SK-N-SH treated with all-trans-retinoic acid at 6 μM for 48 hours (cell line): ENCODE measurements at regions not wholly inside any gene's neighbourhood (a gene's known extent, or its start where the extent isn't known, plus 50 kb on each side); places are given as distances from the start of the nearest gene placed in this dataset.

ENCODE experiments used
- ATAC-seq: fragments of 200-7000 bp; cut with Tn5 transposase; 3 replicates; pipeline ENCODE4 v1.9.1; 2020; ENCODE audit warnings: mild to moderate bottlenecking, moderate library complexity
- ARNTL ChIP-seq: fragments of 450-650 bp; formaldehyde crosslinking; IDR thresholded peaks from 2 replicates; pipeline ENCODE4 v1.5.0; 2020; ENCODE audit warnings: low read depth, mild to moderate bottlenecking, moderate library complexity, borderline replicate concordance
- BACH2 ChIP-seq: fragments of 250-450 bp; sonication (Bioruptor Pico); IDR thresholded peaks from 2 replicates; pipeline ENCODE4 v1.9.0; 2021; ENCODE audit warnings: mild to moderate bottlenecking, borderline replicate concordance
- CSDC2 ChIP-seq: fragments of 250-450 bp; sonication (Bioruptor Pico); IDR thresholded peaks from 2 replicates; pipeline ENCODE4 v1.5.0; 2020; ENCODE audit warnings: mild to moderate bottlenecking, moderate library complexity
- ESRRG ChIP-seq: fragments of 250-450 bp; sonication (Bioruptor Pico); IDR thresholded peaks from 2 replicates; pipeline ENCODE4 v1.6.1; 2021; ENCODE audit warnings: mild to moderate bottlenecking
- GLIS3 ChIP-seq: fragments of 250-450 bp; sonication (Bioruptor Pico); IDR thresholded peaks from 2 replicates; pipeline ENCODE4 v1.5.0; 2020; ENCODE audit warnings: mild to moderate bottlenecking, moderate library complexity
- ISL1 ChIP-seq: fragments of 250-450 bp; sonication (Bioruptor Pico); IDR thresholded peaks from 2 replicates; pipeline ENCODE4 v2.1.2; 2022; ENCODE audit warnings: mild to moderate bottlenecking, moderate library complexity
- OSR1 ChIP-seq: fragments of 250-450 bp; sonication (Bioruptor Pico); IDR thresholded peaks from 2 replicates; pipeline ENCODE4 v1.8.0; 2022; ENCODE audit warnings: moderate library complexity, mild to moderate bottlenecking, inconsistent platforms
- PPARA ChIP-seq: fragments of 250-450 bp; sonication (Bioruptor Pico); IDR thresholded peaks from 2 replicates; pipeline ENCODE4 v1.5.0; 2020; ENCODE audit warnings: mild to moderate bottlenecking, borderline replicate concordance
- RARB ChIP-seq: fragments of 250-450 bp; sonication (Bioruptor Pico); IDR thresholded peaks from 2 replicates; pipeline ENCODE4 v1.8.0; 2021; ENCODE audit warnings: mild to moderate bottlenecking, moderate library complexity
- SNAI2 ChIP-seq: fragments of 250-450 bp; sonication (Bioruptor Pico); IDR thresholded peaks from 2 replicates; pipeline ENCODE4 v1.5.0; 2020; ENCODE audit warnings: mild to moderate bottlenecking, moderate library complexity
- TOX ChIP-seq: fragments of 250-450 bp; sonication (Bioruptor Pico); IDR thresholded peaks from 2 replicates; pipeline ENCODE4 v1.8.0; 2021; ENCODE audit warnings: mild to moderate bottlenecking, moderate library complexity, borderline replicate concordance
- ZC3H10 ChIP-seq: fragments of 250-450 bp; sonication (Bioruptor Pico); IDR thresholded peaks from 2 replicates; pipeline ENCODE4 v1.5.1; 2021; ENCODE audit warnings: mild to moderate bottlenecking, moderate library complexity
- ZFP3 ChIP-seq: fragments of 250-450 bp; sonication (Bioruptor Pico); IDR thresholded peaks from 2 replicates; pipeline ENCODE4 v1.5.0; 2020; ENCODE audit warnings: mild to moderate bottlenecking, moderate library complexity
- ZFP30 ChIP-seq: fragments of 450-650 bp; formaldehyde crosslinking; IDR thresholded peaks from 2 replicates; pipeline ENCODE4 v1.5.0; 2022; ENCODE audit warnings: mild to moderate bottlenecking, moderate library complexity
- ZNF565 ChIP-seq: fragments of 450-650 bp; formaldehyde crosslinking; conservative IDR thresholded peaks from 2 replicates; pipeline ENCODE4 v1.5.0; 2020; ENCODE audit warnings: low read depth, mild to moderate bottlenecking, moderate library complexity
- ZNF70 ChIP-seq: fragments of 450-650 bp; formaldehyde crosslinking; IDR thresholded peaks from 2 replicates; pipeline ENCODE4 v1.5.0; 2020; ENCODE audit warnings: mild to moderate bottlenecking, moderate library complexity
- ZNF8 ChIP-seq: fragments of 450-650 bp; formaldehyde crosslinking; IDR thresholded peaks from 2 replicates; pipeline ENCODE4 v1.5.0; 2020; ENCODE audit warnings: mild to moderate bottlenecking, moderate library complexity
- TF ChIP-seq, protein P1 (sequence below): fragments of 250-450 bp; sonication (Bioruptor Pico); IDR thresholded peaks from 2 replicates; pipeline ENCODE4 v1.5.1; 2020; ENCODE audit warnings: low read depth, mild to moderate bottlenecking, moderate library complexity
- TF ChIP-seq, protein P2 (sequence below): fragments of 250-450 bp; sonication (Bioruptor Pico); IDR thresholded peaks from 2 replicates; pipeline ENCODE4 v1.8.0; 2020; ENCODE audit warnings: mild to moderate bottlenecking, moderate library complexity, borderline replicate concordance
- TF ChIP-seq, protein P3 (sequence below): fragments of 250-450 bp; sonication (Bioruptor Pico); IDR thresholded peaks from 2 replicates; pipeline ENCODE4 v1.5.1; 2021; ENCODE audit warnings: mild to moderate bottlenecking, moderate library complexity
- TF ChIP-seq, protein P4 (sequence below): fragments of 250-450 bp; sonication (Bioruptor Pico); IDR thresholded peaks from 2 replicates; pipeline ENCODE4 v1.8.0; 2021; ENCODE audit warnings: low read depth, mild to moderate bottlenecking, moderate library complexity, borderline replicate concordance

DNA sequence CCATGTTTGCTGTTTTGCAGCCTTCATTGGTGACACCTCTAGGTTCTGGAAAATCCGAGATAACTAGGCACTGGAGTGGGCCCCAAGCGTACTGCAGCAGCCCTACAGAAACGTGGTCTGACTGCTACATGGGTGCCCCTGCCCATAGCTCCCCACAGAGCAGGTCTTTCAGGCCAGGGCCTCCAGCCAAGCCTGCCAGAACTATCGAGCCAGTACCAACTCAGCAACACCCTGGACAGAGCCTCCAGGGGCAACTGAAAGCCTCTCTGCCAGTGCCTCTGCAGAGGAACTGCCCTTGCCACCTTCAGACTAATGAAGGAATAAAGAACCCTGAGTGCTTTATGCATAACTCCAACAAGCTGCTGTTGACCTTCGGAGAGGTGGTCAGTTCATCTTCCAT is 111.1 kb upstream of the PPP3CA start:
- ATAC-seq: no peak
- no peak for TF ChIP-seq ZNF565 (CRISPR knock-in tag)
- TF ChIP-seq OSR1 (CRISPR knock-in tag): no peak
- TF ChIP-seq, protein P1, sequence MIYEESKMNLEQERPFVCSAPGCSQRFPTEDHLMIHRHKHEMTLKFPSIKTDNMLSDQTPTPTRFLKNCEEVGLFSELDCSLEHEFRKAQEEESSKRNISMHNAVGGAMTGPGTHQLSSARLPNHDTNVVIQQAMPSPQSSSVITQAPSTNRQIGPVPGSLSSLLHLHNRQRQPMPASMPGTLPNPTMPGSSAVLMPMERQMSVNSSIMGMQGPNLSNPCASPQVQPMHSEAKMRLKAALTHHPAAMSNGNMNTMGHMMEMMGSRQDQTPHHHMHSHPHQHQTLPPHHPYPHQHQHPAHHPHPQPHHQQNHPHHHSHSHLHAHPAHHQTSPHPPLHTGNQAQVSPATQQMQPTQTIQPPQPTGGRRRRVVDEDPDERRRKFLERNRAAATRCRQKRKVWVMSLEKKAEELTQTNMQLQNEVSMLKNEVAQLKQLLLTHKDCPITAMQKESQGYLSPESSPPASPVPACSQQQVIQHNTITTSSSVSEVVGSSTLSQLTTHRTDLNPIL (CRISPR knock-in tag): no peak
- TF ChIP-seq GLIS3 (CRISPR knock-in tag): no peak
- TF ChIP-seq ZFP30: no peak
- TF ChIP-seq ZNF70 (CRISPR knock-in tag): no peak
- TF ChIP-seq, protein P2, sequence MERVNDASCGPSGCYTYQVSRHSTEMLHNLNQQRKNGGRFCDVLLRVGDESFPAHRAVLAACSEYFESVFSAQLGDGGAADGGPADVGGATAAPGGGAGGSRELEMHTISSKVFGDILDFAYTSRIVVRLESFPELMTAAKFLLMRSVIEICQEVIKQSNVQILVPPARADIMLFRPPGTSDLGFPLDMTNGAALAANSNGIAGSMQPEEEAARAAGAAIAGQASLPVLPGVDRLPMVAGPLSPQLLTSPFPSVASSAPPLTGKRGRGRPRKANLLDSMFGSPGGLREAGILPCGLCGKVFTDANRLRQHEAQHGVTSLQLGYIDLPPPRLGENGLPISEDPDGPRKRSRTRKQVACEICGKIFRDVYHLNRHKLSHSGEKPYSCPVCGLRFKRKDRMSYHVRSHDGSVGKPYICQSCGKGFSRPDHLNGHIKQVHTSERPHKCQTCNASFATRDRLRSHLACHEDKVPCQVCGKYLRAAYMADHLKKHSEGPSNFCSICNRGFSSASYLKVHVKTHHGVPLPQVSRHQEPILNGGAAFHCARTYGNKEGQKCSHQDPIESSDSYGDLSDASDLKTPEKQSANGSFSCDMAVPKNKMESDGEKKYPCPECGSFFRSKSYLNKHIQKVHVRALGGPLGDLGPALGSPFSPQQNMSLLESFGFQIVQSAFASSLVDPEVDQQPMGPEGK (CRISPR knock-in tag): no peak
- TF ChIP-seq PPARA (CRISPR knock-in tag): no peak
- TF ChIP-seq ZFP3 (CRISPR knock-in tag): no peak
- TF ChIP-seq, protein P3, sequence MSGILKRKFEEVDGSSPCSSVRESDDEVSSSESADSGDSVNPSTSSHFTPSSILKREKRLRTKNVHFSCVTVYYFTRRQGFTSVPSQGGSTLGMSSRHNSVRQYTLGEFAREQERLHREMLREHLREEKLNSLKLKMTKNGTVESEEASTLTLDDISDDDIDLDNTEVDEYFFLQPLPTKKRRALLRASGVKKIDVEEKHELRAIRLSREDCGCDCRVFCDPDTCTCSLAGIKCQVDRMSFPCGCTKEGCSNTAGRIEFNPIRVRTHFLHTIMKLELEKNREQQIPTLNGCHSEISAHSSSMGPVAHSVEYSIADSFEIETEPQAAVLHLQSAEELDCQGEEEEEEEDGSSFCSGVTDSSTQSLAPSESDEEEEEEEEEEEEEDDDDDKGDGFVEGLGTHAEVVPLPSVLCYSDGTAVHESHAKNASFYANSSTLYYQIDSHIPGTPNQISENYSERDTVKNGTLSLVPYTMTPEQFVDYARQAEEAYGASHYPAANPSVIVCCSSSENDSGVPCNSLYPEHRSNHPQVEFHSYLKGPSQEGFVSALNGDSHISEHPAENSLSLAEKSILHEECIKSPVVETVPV (CRISPR knock-in tag): no peak

DNA sequence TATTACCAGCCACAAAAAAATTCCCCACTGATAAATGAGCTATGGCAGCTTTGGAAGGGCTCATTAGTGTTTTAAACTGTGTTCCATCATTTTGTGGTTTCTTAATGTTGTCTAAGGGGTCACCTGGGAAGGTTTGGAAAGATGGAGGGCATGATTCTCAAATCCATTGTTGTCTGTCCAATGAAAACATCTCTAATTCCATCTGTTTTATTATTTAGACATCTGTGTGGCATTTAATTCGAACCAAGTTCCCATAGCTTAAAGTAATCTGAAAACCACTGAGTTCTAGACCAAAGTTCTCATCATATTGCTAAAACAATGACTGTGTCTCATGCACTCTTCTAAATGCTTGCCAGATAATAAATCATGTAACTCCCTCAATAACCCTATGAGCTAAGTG is 103.8 kb upstream of the PPP3CA start:
- ATAC-seq: no peak
- TF ChIP-seq PPARA (CRISPR knock-in tag): no peak
- no peak for TF ChIP-seq ARNTL
- no peak for TF ChIP-seq ZFP30
- TF ChIP-seq ZNF8: no peak
- TF ChIP-seq RARB: no peak
- no peak for TF ChIP-seq CSDC2 (CRISPR knock-in tag)
- no peak for TF ChIP-seq SNAI2 (CRISPR knock-in tag)
- no peak for TF ChIP-seq ISL1
- TF ChIP-seq, protein P3 (CRISPR knock-in tag): no peak
- no peak for TF ChIP-seq ESRRG (CRISPR knock-in tag)
- TF ChIP-seq TOX: no peak
- TF ChIP-seq, protein P1 (CRISPR knock-in tag): no peak
- TF ChIP-seq, protein P4, sequence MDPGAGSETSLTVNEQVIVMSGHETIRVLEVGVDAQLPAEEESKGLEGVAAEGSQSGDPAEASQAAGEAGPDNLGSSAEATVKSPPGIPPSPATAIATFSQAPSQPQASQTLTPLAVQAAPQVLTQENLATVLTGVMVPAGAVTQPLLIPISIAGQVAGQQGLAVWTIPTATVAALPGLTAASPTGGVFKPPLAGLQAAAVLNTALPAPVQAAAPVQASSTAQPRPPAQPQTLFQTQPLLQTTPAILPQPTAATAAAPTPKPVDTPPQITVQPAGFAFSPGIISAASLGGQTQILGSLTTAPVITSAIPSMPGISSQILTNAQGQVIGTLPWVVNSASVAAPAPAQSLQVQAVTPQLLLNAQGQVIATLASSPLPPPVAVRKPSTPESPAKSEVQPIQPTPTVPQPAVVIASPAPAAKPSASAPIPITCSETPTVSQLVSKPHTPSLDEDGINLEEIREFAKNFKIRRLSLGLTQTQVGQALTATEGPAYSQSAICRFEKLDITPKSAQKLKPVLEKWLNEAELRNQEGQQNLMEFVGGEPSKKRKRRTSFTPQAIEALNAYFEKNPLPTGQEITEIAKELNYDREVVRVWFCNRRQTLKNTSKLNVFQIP (CRISPR knock-in tag): no peak
- no peak for TF ChIP-seq ZNF565 (CRISPR knock-in tag)
- no peak for TF ChIP-seq ZC3H10 (CRISPR knock-in tag)
- no peak for TF ChIP-seq GLIS3 (CRISPR knock-in tag)

DNA sequence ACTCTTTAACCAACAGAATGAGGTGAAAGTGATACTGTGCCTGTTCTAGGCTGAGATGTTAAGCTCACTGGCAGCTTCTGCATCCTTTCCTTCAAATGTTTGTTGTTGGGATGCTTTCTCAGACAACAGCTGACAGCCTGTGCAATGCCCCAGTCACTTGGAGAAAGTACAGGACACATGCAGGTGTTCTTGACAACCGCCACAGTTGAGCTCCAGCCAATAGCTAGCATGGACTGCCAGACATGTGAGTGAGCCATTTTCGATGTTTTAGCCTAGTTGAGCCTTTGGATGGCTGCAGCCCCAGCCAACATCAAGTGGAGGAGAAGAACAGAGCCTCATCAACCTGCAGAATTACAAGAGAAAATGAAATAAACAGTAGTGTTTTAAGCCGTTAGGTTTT is 94.1 kb upstream of the PPP3CA start:
- TF ChIP-seq BACH2 (CRISPR knock-in tag) (no peak), ZC3H10 (CRISPR knock-in tag) (no peak), ZFP3 (CRISPR knock-in tag) (no peak)
- no peak for ATAC-seq

DNA sequence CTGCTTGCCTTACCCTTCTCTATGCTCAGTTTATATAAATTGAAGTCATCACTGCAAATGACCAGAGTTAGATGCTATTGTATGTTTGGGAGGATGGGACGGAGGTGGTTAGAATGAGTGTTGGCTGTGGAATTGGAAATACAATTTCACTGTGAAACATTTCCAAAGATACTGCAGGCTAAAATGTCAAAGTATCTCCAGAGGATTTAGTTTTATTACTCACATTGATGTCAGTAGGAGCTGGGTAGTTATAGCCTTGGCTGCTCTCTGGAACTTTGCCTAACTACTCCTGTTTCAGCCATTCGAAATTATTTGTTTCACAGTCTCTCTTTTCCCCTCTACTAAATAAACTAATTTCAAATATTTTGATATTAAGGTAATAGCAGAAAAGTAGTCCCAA is 92.6 kb upstream of the PPP3CA start:
- no peak for TF ChIP-seq ZNF70 (CRISPR knock-in tag)
- TF ChIP-seq RARB: no peak
- TF ChIP-seq, protein P1 (CRISPR knock-in tag): no peak
- TF ChIP-seq ZFP30: no peak
- no peak for TF ChIP-seq CSDC2 (CRISPR knock-in tag)
- TF ChIP-seq ZNF565 (CRISPR knock-in tag): no peak
- no peak for TF ChIP-seq ZFP3 (CRISPR knock-in tag)
- TF ChIP-seq, protein P4 (CRISPR knock-in tag): no peak
- no peak for TF ChIP-seq GLIS3 (CRISPR knock-in tag)
- no peak for TF ChIP-seq ZNF8
- TF ChIP-seq OSR1 (CRISPR knock-in tag): no peak

More for the DNA sequence above, 92.6 kb upstream of the PPP3CA start:
- no peak for ATAC-seq
